GM12878 (cell line): ENCODE measurements at regions not wholly inside any gene's neighbourhood (a gene's known extent, or its start where the extent isn't known, plus 50 kb on each side); places are given as distances from the start of the nearest gene placed in this dataset.

Source experiments
- ATAC-seq: fragments of 200-7000 bp; cut with Tn5 transposase; 3 replicates; pipeline ENCODE4 v1.9.1; 2020; ENCODE audit warnings: mild to moderate bottlenecking, moderate library complexity
- BruUV-seq: library from RNA; stranded (reverse); fragments of 400-500 nt; replicated peaks from 2 replicates; lab custom pipeline; 2021; lab: Mats Ljungman, UMichigan
- CTCF ChIA-PET: fragments of 300-600 bp; sonication (Branson Sonifier 250); formaldehyde crosslinking; extraction: SDS; loops from one replicate; lab custom pipeline; 2021; ENCODE audit warnings: inconsistent platforms; lab: Yijun Ruan, JAX
- POLR2A ChIA-PET: fragments of 350-600 bp; formaldehyde crosslinking; extraction: SDS; loops from one replicate; lab custom pipeline; 2021; ENCODE audit warnings: inconsistent platforms; lab: Charles Lee
- RAD21 ChIA-PET: fragments of 300-600 bp; sonication (Branson Sonifier 250); formaldehyde crosslinking; loops from one replicate; lab custom pipeline; 2023; ENCODE audit warnings: antibody characterized with exemption; ENCODE audit not compliant: unreplicated experiment; lab: Charles Lee
- SMC1A ChIA-PET: fragments of 300-600 bp; sonication (Branson Sonifier 250); formaldehyde crosslinking; loops from one replicate; lab custom pipeline; 2023; ENCODE audit not compliant: unreplicated experiment, uncharacterized antibody; lab: Charles Lee
- DNase-seq: peaks from one replicate; pipeline ENCODE4 v3.0.0-alpha.2; 2011; ENCODE audit warnings: low read depth, low spot score
- FAIRE-seq: peaks from 3 replicates; lab custom pipeline; 2011; peaks lifted over from hg19 to GRCh38; lab: Jason Lieb, UNC
- H2AFZ ChIP-seq: 2 replicates; pipeline ENCODE4 v1.6.0; 2011; ENCODE audit warnings: low read depth, low read length, control low read depth; ENCODE audit not compliant: control insufficient read depth
- H3K27ac ChIP-seq: 2 replicates; pipeline ENCODE4 v1.5.1; 2011; ENCODE audit warnings: control low read depth; ENCODE audit not compliant: control insufficient read depth, insufficient read depth
- H3K27me3 ChIP-seq, 2 experiments: replicated peaks in 1 of 2; 2 replicates each; pipeline versions ENCODE4 v1.6.0 to v1.6.1; 2011; ENCODE audit warnings: low read length in 1 of 2; ENCODE audit not compliant: control insufficient read depth in 2 of 2, insufficient read depth in 2 of 2
- H3K36me3 ChIP-seq, 2 experiments: 2 replicates each; pipeline ENCODE4 v1.5.1; 2011; ENCODE audit warnings: low read length in 1 of 2; ENCODE audit not compliant: control insufficient read depth in 2 of 2, insufficient read depth in 2 of 2
- H3K4me1 ChIP-seq: 2 replicates; pipeline ENCODE4 v1.6.1; 2011; ENCODE audit warnings: mild to moderate bottlenecking, low read length, moderate library complexity, mixed read lengths; ENCODE audit not compliant: control insufficient read depth, insufficient read depth
- H3K4me2 ChIP-seq: 2 replicates; pipeline ENCODE4 v1.6.0; 2011; ENCODE audit warnings: control low read depth; ENCODE audit not compliant: control insufficient read depth, insufficient read depth
- H3K4me3 ChIP-seq: fragments of 200-600 bp; sonication (generic); 2 replicates; pipeline ENCODE4 v1.5.1; 2016
- H3K79me2 ChIP-seq: 2 replicates; pipeline ENCODE4 v1.6.0; 2011; ENCODE audit warnings: low read length; ENCODE audit not compliant: control insufficient read depth, insufficient read depth
- H3K9ac ChIP-seq: 2 replicates; pipeline ENCODE4 v1.8.0; 2011; ENCODE audit warnings: low read length, control low read depth, mixed read lengths; ENCODE audit not compliant: control insufficient read depth, insufficient read depth
- H3K9me3 ChIP-seq: replicated peaks from 3 replicates; pipeline ENCODE4 v1.5.1; 2011; ENCODE audit warnings: mild to moderate bottlenecking, low read length; ENCODE audit not compliant: control insufficient read depth, insufficient read depth
- H4K20me1 ChIP-seq: 2 replicates; pipeline ENCODE4 v1.6.0; 2011; ENCODE audit not compliant: control insufficient read depth, insufficient read depth
- BACH1 ChIP-seq: fragments of 450-650 bp; IDR thresholded peaks from 2 replicates; pipeline ENCODE4 v1.6.1; 2017; ENCODE audit warnings: mild to moderate bottlenecking, borderline replicate concordance
- BHLHE40 ChIP-seq, 2 experiments: fragments of 450-650 bp in 1 of 2; IDR thresholded peaks; 2 replicates each; pipeline ENCODE4 v1.6.1; 2011 to 2017; ENCODE audit warnings: low read depth in 2 of 2, borderline replicate concordance in 1 of 2, improper control_type of control experiment in 1 of 2, low read length in 1 of 2, mild to moderate bottlenecking in 1 of 2
- CREB1 ChIP-seq: IDR thresholded peaks from 2 replicates; pipeline ENCODE4 v1.6.1; 2012; ENCODE audit warnings: low read depth, mild to moderate bottlenecking, inconsistent platforms
- HCFC1 ChIP-seq: fragments of 150-350 bp; IDR thresholded peaks from 2 replicates; pipeline ENCODE4 v1.6.1; 2014; ENCODE audit warnings: low read length
- JUNB ChIP-seq: IDR thresholded peaks from 2 replicates; pipeline ENCODE4 v1.6.1; 2016; ENCODE audit warnings: antibody characterized with exemption, mild to moderate bottlenecking
- KAT2A ChIP-seq: conservative IDR thresholded peaks from 2 replicates; pipeline ENCODE4 v1.6.1; 2011; ENCODE audit warnings: low read depth, low read length; ENCODE audit not compliant: control insufficient read depth
- NR2C1 ChIP-seq: fragments of 450-650 bp; IDR thresholded peaks from 2 replicates; pipeline ENCODE4 v1.6.1; 2017; ENCODE audit warnings: antibody characterized with exemption, mild to moderate bottlenecking, moderate library complexity
- NR2C2 ChIP-seq: IDR thresholded peaks from 2 replicates; pipeline ENCODE4 v1.6.1; 2011; ENCODE audit warnings: borderline replicate concordance, low read depth; ENCODE audit not compliant: control insufficient read depth, insufficient read length
- REST ChIP-seq: IDR thresholded peaks from 2 replicates; pipeline ENCODE4 v1.6.1; 2012; ENCODE audit warnings: mild to moderate bottlenecking, low read depth, low read length
- SIN3A ChIP-seq: IDR thresholded peaks from 2 replicates; pipeline ENCODE4 v1.6.1; 2012; ENCODE audit warnings: low read depth, low read length, improper control_type of control experiment
- SMAD5 ChIP-seq: IDR thresholded peaks from 2 replicates; pipeline ENCODE4 v1.6.1; 2016; ENCODE audit warnings: antibody characterized with exemption, low read depth
- TARDBP ChIP-seq: IDR thresholded peaks from 2 replicates; pipeline ENCODE4 v1.6.1; 2016; ENCODE audit warnings: borderline replicate concordance
- USF1 ChIP-seq: IDR thresholded peaks from 2 replicates; pipeline ENCODE4 v1.6.1; 2011; ENCODE audit warnings: borderline replicate concordance, low read depth, mild to moderate bottlenecking, moderate library complexity, mixed read lengths, low read length; ENCODE audit not compliant: insufficient read depth; ENCODE audit errors: extremely low read length
- ZNF274 ChIP-seq: IDR thresholded peaks from one replicate; pipeline ENCODE4 v1.8.0; 2011; ENCODE audit not compliant: insufficient read length, insufficient read depth
- ZNF622 ChIP-seq: fragments of 450-650 bp; IDR thresholded peaks from 2 replicates; pipeline ENCODE4 v1.6.1; 2017; ENCODE audit warnings: mild to moderate bottlenecking, inconsistent platforms
- ZSCAN29 ChIP-seq: fragments of 450-650 bp; IDR thresholded peaks from 2 replicates; pipeline ENCODE4 v1.6.1; 2017; ENCODE audit warnings: mild to moderate bottlenecking, moderate library complexity
- WGBS: methylation state at CpG from one replicate; pipeline ENCODE4 v1.1.6; 2016; ENCODE audit warnings: low lambda C conversion rate; ENCODE audit not compliant: insufficient replicate concordance, insufficient coverage; ENCODE audit errors: missing lambda C conversion rate; 5-methylcytosine and 5-hydroxymethylcytosine counted together
- in situ Hi-C: fragments of 300-500 bp; cut with MboI; formaldehyde crosslinking; loops from 9 replicates; pipeline ENCODE4 v1.14.3; 2018; ENCODE audit warnings: mixed read lengths
- intact Hi-C: fragments of 100-400 bp; cut with micrococcal nuclease; formaldehyde crosslinking; loops from one replicate; pipeline ENCODE4 v1.14.2; 2022; ENCODE audit not compliant: unreplicated experiment

- TF ChIP-seq SMAD5: no peak
- TF ChIP-seq TARDBP: no peak
- TF ChIP-seq ZSCAN29: no peak
Measured at GRCh38 chr11:133638921-133639320, 106.6 kb upstream of the OPCML start (continued).

GRCh38 chr11:133636711-133637355, 104.5 kb upstream of the OPCML start:
- Histone ChIP-seq H2AFZ (no peak overlapping the region), H4K20me1 (no peaks in the 10 kb centered on the region), H3K27me3 (no peaks in the 10 kb centered on the region; a peak in 1 of 4 replicates), H3K27ac (no peak overlapping the region), H3K4me2 (no peak overlapping the region), H3K79me2 (no peaks in the 10 kb centered on the region), H3K9ac (no peak overlapping the region), H3K4me3 (no peak overlapping the region), H3K9me3 (no peaks in the 10 kb centered on the region), H3K36me3 (no peaks in the 10 kb centered on the region), H3K4me1 (no peaks in the 10 kb centered on the region)
- intact Hi-C loops: no loop called here
- ChIA-PET RAD21 (no interaction called here), CTCF (no interaction called here), POLR2A (no interaction called here), SMC1A (no interaction called here)
- no peak for TF ChIP-seq BHLHE40 (IDR thresholded peaks at IDR 0.05; ENCODE audit: borderline replicate concordance in 1 of 2, low read depth in 2 of 2, low read length in 1 of 2)
- TF ChIP-seq BACH1: no peak
- no peak for TF ChIP-seq NR2C2
- TF ChIP-seq SIN3A: no peak
- no peak for TF ChIP-seq KAT2A
- TF ChIP-seq JUNB: no peak
- no peak for TF ChIP-seq CREB1
- no peak for TF ChIP-seq ZNF274
- no peak for TF ChIP-seq ZNF622
- no peak for TF ChIP-seq REST
- no peak for TF ChIP-seq NR2C1
- no peak for TF ChIP-seq USF1
- TF ChIP-seq HCFC1: no peak
- no peak for DNase-seq
- ATAC-seq: no peak
- no peak for FAIRE-seq
- 36% methylated on average over 18 of the region's 18 CpGs for WGBS
- in situ Hi-C loops: no loop called here
- no TSS peak for BruUV-seq
